ENCODE measurements at regions not wholly inside any gene's neighbourhood (a gene's known extent, or its start where the extent isn't known, plus 50 kb on each side); places are given as distances from the start of the nearest gene placed in this dataset.

DNA sequence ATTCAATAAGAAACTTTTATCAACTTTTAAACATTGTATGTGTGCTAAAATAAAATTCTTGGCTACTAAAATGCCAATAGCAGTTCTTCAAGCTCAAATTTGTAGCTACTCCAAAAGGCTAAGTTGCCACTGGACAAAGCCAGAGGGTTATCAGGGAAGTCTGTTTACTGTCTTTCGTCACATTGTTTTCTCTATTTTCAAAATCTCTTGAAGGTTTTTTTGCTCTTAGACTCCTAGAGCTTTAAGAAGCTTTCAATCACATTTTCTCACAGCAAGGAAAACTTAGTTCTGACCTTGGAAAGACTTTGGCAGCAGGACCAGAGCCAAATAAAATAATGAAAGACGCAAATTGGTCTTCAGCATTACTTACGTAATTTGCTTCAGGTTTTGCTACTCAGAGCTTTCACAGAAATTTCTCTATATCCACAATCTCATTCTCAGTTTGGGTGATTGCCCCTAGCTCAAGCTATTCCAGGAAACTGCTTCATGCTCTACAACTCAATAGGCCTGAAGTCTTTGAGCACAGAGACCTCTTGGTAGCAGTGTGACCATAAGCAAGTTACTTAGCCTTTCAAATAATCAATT lies 257.7 kb downstream of the GABRG2 start:
- no peak for DNase-seq

DNA sequence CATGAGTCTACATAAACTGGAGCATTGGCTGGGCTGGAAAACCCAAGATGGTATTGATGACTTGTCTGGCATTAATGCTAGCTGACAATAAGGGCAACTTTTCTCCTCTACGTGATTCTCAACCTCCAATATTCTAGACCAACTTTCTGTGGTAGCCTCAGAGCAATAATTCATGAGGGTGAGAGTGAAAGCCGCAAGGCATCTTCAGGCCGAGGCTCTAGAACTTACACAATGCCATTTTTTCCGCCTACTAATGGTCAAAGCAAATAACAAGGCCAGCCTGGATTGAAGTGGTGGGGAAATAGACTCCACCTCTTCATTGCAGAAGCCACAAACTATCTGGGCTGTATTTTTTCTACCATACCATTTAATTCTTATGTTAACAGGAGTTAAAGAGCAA lies 267.4 kb downstream of the GABRG2 start:
- no peak for DNase-seq

DNA sequence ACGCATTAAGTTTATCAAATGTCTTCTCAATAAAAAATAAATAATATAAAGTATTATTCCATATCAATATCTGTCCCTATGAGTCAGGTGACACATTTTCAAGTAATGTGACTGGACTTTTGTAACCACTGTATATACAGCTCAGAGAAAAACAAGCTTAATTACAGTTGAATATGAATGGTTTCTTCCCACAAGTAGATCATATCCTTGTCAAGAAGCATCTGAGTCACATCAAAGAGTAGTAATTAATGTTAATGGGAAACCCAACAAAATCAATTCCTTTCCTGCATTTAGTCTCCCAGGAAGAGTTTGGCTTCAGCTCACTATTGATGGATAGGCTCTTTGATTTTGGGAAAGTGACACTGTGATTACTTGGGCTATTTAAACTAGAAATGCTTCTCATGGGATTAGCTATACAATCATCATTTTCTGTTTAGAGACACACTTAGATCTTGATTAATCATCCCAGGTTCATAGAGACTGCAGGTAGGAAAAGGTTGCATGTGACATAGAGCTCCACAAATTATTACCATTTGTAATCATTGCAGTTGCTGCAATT lies 292.9 kb downstream of the GABRG2 start:
- DNase-seq: no peak

DNA sequence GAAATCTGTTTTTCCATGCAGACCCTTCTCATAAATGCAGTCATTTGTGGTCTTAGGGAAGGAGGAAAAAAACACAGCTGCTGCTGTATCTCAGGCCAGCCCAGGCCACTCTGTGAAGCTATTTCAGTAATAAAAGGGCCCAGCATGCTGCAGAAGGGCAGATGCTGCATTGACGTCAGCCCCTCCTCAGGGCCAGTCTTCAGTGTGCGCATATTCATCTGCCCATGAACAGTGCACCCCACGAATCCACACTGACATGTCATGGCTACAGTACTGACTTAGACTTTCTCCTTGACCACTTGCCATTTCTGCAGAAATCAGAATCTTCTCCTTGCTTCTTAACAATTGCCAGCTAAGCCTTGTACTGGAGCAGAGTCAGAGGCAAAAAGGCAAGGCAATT lies 304.7 kb downstream of the GABRG2 start:
- DNase-seq: no peak

DNA sequence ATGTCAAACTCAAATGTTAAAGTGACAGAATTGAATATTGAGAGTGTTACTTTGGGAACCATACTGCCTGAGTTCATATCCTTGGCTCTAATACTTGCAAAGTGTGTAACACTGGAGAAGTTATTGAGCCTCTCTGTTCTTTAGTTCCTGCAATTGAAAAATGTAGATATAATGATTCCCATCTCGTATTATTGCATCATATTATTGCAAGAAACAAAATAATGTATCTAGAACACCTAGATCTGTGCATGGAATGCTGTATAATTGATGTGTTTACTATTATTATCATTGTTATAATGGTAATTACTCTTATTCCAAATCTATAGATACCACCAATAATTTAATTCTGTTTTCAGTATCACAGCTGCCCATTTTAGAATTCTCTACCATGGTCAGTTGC lies 310.3 kb downstream of the GABRG2 start:
- no peak for DNase-seq

DNA sequence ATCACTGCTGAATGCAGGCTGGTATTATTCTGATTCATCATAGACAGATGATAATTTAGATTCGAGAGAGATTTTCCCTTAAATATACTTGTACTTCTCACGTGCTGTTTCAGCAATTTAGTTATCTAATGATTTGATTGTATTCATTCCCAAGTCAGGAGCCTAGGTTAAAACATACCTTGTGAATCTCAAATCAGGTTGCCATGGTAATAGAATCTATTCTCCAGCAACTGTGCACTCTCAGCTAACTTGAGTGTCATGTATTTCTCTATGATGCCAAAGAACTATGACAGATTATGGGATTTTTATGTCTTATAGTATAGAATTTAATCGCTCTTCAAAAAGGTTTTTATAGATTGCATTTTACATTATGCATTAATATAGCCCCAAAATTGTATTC lies 315.3 kb downstream of the GABRG2 start:
- no peak for DNase-seq

DNA sequence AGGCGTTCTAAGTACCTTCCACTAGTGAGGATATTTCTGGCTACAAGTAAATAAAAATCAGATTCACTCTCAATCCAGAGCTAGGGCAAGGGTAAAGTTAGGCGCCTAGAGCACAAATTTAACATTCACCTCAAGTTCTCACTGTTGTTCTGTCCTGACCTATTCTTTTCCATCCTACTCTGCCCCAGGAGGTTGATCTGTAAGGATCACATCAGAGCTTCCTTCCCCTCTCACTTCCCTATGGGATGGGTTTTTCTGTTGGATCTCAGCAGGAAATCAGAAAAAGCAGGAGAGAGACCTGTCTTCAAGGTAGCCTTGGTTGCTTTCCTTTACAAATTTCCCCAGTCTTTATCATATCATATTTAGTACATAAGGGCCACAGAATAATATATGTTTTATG lies 316.7 kb downstream of the GABRG2 start:
- no peak for DNase-seq

DNA sequence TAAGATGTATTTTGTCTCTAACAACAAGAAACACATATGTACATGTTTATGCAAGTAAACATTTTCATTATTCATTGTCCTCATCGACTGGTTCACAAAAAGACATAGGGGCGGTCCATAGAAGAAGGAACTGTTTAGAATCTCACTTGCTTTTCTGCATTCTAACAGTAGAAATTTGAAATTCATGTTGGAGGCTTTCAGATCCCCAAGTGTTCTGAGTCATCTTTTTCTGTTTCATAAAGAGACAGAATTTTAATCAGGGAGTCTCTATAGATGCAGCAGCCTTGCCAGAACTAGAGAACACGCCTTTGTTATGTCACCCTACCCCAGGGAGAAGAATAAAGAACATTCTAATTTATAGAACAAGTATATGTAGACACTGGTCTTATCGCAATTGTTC lies 324.3 kb downstream of the GABRG2 start:
- no peak for DNase-seq

DNA sequence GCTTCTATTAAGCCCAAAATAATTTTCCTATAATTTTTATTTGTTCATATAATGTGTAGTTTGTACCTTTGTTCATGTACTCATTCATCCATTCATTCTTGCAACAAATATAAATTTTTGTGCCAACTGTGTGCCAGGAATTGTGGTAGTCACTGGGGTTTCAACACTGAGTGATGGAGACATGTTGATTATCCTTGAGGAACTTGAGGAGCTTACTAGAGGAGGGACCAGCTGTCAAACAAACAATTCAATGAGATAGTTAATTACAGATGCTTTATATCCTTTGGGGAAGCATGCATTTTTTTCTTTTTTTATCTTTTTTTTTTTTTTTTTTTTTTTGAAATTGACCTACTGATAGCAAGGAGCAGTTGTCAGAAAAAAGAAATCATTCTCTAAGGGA lies 324.8 kb downstream of the GABRG2 start:
- DNase-seq: no peak

DNA sequence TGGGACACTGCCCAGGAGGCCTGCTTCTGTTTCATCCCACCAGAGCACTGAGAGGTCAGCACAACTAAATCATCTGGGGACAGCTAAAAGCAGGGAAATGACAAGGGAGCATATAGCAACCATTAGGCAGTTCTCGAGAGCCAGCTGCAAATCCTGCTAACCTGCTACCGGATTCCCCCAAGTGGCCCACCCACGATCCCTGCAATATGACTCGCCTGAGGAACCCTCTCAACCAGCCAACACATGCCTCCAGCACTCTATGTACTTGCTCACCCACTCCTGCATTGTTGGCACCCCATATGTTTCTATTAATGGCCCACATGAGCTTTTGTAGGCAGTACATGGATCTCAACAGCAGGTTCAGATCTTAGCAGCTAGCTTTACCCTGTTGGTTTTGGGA lies 326.0 kb downstream of the GABRG2 start:
- DNase-seq: no peak

DNA sequence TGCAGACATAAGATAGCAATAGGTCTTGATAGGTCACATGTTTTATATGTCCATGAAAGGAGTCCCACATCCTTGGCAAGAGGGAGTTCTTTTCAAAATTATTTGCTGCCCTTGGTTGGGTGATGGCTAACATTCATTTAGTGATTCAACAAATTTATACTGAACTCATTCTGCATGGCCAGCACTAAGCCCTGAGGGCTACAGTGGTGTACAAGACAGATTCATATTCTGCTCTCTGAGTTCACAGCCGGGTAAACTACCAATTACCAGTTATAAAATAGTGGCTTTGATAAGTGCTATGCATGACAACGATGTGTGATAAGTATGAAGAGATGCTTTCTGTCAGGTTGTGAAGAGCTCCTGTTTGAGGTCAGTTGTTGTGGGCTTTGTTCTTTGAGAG lies 340.0 kb downstream of the GABRG2 start:
- DNase-seq: no peak

DNA sequence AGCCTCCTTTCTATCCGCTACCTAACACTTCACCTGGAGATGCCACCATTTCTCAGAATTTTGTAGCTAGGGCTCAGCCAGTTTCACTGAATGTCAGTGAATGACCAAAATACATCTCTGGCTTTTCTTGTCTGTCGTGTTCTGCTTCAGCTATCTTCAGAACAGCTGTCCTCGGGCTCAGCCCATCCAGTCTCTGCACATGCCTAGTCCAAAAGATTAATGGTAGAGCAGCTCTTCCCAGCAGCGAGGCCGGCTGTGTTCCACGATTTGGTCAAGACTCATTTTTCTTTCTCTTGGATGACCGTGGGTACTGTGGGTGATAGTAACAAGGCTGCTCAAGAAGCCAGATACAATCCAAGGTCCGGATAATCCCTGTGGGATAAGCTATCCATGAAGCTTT lies 342.8 kb downstream of the GABRG2 start:
- no peak for DNase-seq

DNA sequence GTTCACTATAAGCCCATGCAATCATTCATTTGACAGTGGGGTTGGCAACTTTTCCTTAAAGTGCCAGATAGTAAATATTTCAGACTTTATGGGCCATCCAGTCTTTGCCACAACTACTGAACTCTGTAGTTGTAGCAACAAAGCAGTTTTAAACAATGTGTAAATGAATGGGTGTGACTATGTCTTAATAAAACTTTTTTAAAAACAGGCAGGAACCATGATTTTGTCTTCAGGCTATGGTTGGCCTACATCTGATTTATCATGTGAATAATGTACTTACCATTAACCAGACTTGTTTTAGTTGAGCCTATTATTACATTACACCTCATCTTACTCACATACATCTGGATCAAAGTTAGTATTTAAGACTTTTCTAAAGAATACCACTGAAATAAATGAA lies 361.6 kb downstream of the GABRG2 start:
- no peak for DNase-seq

DNA sequence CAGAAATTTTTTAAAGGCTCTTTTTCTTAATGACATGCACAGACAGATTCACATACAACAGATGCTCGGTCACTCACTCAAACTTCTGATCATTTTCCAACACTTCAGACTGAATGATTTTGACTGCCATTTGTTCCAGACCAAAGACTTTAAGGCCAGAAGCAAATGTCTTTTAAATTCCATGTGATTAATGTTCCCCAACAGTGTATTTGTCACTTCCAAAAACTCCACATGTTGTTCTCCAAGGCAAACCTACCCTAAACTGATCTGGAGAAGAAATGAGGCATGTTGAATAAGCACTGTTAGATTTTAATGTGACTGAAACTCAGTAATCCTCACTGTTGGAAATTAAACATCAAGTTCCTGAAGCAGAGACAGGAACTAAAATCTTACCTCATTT lies 366.7 kb downstream of the GABRG2 start:
- no peak for DNase-seq

DNA sequence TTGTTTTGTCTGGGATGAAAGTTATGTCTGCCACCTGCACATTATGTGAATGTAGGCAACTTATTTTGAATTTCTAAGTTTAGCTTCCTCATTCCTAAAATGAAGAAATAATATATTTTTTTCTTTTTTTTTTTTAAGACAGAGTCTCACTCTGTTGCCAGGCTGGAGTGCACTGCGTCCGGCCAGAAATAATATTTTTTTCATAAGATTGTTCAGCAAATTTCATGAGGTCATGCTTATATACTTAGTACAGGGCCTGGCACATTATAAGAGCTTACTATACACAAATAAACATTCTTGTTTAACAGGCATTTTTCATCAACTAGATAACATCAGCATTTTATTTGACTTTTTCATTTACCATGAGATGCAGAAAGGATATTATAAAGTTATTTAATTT lies 368.5 kb downstream of the GABRG2 start:
- no peak for DNase-seq

DNA sequence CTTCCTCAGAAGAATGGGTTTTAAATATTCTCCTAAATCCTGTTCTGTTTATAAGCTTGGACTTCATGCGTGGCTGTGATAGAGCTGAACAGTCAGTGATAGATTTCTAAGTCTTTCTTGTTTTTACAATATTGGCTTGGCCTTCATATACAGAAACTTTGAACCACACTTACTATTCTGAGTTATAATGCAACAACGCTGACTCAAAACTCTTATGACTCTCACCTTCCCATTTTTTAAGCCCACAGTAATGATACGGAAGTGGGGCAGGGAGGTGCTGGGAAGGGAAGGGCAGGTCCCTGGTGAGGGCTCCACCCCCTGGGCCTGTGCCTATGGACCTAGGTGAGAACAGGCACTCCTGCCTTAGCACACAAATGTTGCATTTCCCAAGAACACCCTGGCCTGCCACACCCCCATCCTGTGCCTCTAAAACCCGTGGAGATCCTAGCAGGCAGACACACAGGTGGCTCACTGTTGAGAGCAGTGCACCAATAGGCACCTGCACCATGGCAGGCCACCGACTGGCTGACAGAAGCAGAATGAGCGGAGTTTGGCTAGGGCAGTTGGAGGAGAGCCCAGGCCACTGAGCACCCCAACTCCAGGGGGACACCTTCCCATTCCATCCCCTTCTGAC lies 376.7 kb downstream of the GABRG2 start:
- DNase-seq: no peak

DNA sequence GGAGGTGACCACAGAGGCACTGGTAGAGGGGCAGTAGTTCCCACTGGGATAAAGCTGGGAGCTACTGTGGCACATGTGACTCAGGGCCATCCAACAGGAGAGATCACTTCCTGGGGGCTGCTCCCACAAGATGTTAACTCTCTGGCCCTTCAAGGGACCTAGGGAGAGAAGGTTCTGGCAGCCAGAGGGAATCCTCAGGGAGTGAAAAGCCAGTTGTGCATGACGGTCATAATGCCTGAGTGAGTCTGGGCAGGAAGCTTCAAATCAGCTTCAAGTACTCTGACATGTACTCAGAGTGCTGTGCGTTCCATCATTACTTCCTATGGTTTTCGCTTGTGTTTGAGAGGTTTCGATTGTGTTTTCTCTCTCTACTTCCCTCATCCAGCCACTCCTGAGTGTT lies 388.5 kb downstream of the GABRG2 start:
- DNase-seq: no peak

DNA sequence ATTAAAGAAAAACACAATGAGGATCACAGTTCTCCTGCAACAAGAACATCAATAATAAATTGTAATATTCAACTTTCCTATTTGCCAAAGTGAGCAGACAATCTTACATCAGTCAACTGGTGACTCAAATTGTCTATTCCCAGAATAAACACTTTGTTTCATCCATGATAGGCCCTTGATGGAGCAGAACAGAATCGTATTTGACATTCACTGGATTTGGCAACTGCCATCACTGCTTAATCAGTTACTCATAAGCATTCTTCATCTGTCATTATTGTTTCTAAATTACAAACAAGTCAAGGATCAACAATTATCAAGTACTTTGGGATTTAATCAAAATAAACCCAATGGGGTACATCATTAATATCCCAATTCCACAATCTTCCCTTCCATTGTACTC lies 398.4 kb downstream of the GABRG2 start:
- DNase-seq: no peak

DNA sequence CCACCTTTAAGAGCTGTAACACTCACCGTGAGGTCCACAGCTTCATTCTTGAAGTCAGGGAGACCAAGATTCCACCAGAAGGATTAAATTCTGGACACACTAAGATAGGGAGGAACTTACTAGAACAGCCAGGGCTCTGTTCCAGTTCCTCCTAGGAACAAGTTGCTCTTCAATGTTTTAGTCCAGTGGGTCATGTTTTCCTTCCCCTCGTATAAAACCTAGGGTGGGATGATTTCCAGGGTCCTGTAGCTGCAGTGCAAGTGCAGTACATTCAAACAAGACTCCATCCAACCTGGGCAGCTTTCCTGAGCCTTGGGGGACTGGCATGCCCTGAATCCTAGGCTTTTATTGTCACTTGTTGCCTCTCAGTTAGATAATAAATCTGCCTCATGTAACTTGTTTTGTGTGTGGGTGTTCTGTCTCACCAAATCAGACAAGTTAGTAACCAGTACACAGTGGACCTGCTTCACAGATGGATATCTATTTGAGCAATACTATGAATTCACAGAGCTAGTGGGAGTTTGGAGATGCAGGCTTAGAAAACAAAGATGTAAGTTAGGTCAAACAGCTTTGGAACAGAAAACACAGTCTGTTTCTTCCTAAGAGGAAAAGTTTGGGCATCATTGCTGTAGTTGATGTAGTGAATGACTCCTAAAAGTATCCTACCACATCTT lies 405.6 kb downstream of the GABRG2 start:
- DNase-seq: no peak

DNA sequence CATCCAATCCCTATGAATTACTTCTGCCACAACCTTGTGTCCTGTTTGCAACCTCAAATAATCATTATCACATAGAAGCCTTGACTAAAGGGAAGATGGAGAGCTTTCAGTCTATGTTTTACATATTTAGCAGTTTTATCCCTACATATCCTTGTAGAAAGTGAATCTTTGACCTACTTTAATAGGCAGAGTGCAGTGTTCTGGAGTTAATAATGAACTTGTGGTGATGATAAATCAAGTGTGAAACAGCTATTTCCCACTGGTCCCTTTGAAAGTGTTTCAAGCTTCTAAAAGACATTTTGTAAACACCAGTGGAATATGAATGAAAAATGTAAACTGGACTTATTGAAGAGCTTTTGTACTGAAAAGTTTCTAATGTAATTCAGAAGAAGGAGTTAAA lies 406.7 kb downstream of the GABRG2 start:
- DNase-seq: no peak

DNA sequence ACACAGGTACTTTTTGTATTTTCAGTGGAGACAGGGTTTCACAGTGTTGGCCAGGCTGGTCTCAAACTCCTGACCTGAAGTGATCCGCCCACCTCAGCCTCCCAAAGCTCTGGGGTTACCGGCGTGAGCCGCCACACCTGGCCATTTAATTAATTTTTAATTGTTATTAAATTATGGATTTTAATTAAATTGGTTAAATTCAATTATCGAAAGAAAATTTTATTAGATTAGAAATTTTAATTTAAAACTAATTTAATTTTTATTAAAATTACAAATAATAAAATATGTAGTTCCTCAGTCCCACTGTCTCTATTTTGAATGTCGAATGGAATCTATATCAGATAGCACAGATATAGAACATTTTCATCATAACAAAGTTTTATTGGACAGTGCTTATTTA lies 416.5 kb downstream of the GABRG2 start:
- no peak for DNase-seq

DNA sequence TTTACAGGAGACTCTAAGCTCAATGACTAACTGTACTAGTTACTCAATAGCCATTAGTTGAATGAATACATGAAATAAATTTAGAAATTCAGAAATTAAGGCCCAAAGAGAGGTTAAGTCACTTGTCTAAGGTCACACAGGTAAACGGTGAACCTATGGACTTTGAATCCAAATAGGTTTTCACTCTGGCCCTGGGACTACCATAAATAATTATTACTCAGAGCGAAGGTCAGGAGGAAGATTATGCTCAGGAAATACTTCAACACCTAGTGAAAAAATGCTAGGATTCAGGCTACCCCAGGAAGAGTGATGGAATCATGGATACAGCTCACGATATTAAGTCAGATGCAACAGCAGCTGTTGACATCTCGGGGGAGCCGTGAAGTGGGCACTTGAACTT lies 417.4 kb downstream of the GABRG2 start:
- DNase-seq: no peak

DNA sequence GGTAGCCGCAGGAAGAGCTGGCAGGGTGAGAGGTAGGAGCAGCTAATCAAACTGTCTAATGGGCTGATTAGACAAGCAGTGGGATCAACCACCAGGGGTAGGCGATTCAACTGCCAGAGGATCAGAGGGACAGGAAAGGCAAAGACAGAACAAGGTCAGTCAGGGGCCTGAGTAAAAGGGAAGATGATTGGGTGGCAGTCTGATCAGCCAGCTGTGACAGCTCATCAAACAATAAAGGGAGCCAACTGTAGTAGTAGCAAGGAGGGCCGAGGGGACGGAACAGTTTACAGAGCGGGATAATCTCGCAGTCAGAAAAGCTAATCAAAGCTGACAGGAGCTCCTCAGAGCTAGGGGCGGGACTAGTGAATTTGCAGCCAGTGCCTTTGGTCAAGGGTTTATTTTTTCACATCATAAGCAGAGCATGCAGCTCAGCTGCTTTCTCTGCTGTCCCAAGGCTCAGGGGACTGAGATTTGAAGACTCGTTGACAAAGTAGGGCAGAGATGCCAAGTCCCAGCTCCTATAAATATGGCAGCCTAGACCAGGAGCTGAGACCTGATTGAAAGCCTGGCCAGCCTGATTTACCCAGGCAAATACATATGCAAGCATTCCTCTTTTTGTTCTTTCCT lies 418.2 kb downstream of the GABRG2 start:
- DNase-seq: no peak

All from activated naive CD4-positive, alpha-beta T cell treated with anti-CD3 and anti-CD28 coated beads, Interleukin-2, amount 50 U/mL, for 16 hours (primary cell).